Endodermal cell (in vitro differentiated cells): ENCODE measurements at regions not wholly inside any gene's neighbourhood (a gene's known extent, or its start where the extent isn't known, plus 50 kb on each side); places are given as distances from the start of the nearest gene placed in this dataset.

Experiments used
- DNase-seq: peaks from one replicate; pipeline ENCODE4 v3.0.0-alpha.2; 2017
- H3K27ac ChIP-seq: 2 replicates; pipeline ENCODE4 v1.5.1; 2013; ENCODE audit warnings: mild to moderate bottlenecking, low read depth, low read length, moderate library complexity
- H3K27me3 ChIP-seq: 2 replicates; pipeline ENCODE4 v1.6.1; 2013; ENCODE audit warnings: mild to moderate bottlenecking, low read length, moderate library complexity; ENCODE audit not compliant: insufficient read depth, control insufficient read depth, poor library complexity, severe bottlenecking
- H3K36me3 ChIP-seq: 2 replicates; pipeline ENCODE4 v1.7.0; 2013; ENCODE audit warnings: mild to moderate bottlenecking, low read length, moderate library complexity; ENCODE audit not compliant: control insufficient read depth, insufficient read depth
- H3K4me1 ChIP-seq: one replicate; pipeline ENCODE4 v1.7.0; 2013; ENCODE audit warnings: low read length; ENCODE audit not compliant: control insufficient read depth, insufficient read depth
- H3K4me3 ChIP-seq: 2 replicates; pipeline ENCODE4 v1.5.1; 2013; ENCODE audit warnings: mild to moderate bottlenecking, low read length, moderate library complexity
- H3K9ac ChIP-seq: 2 replicates; pipeline ENCODE4 v1.6.1; 2013; ENCODE audit warnings: mild to moderate bottlenecking, low read length, moderate library complexity; ENCODE audit not compliant: poor library complexity, severe bottlenecking; ENCODE audit errors: extremely low read depth
- H3K9me3 ChIP-seq: 2 replicates; pipeline ENCODE4 v1.6.1; 2013; ENCODE audit warnings: mild to moderate bottlenecking, low read length, moderate library complexity; ENCODE audit not compliant: control insufficient read depth
- H3K27ac Mint-ChIP-seq: 2 replicates; pipeline ENCODE4 v1.8.0; 2020; ENCODE audit warnings: mixed read lengths
- H3K27me3 Mint-ChIP-seq: 2 replicates; pipeline ENCODE4 v1.8.0; 2021; ENCODE audit warnings: mild to moderate bottlenecking, mixed read lengths; ENCODE audit not compliant: insufficient read depth
- H3K36me3 Mint-ChIP-seq: 2 replicates; pipeline ENCODE4 v1.8.0; 2020; ENCODE audit warnings: low read depth, mixed read lengths
- H3K4me1 Mint-ChIP-seq: 2 replicates; pipeline ENCODE4 v1.8.0; 2020; ENCODE audit warnings: mixed read lengths
- H3K4me3 Mint-ChIP-seq: 2 replicates; pipeline ENCODE4 v1.8.0; 2020; ENCODE audit warnings: mild to moderate bottlenecking, moderate library complexity, mixed read lengths
- H3K9me3 Mint-ChIP-seq: 2 replicates; pipeline ENCODE4 v1.8.0; 2020; ENCODE audit warnings: mild to moderate bottlenecking, mixed read lengths
- CTCF ChIP-seq: fragments of 200-600 bp; sonication (generic); conservative IDR thresholded peaks from 2 replicates; pipeline ENCODE4 v1.5.0; 2021; ENCODE audit warnings: antibody characterized with exemption, mild to moderate bottlenecking
- WGBS, 2 experiments: methylation state at CpG; one replicate each; pipeline versions ENCODE4 v1.1.5 to v1.1.7; 2013; ENCODE audit warnings: missing lambda C conversion rate in 2 of 2, mixed read lengths in 1 of 2; ENCODE audit not compliant: insufficient coverage in 1 of 2, insufficient read length in 1 of 2; 5-methylcytosine and 5-hydroxymethylcytosine counted together

GRCh38 chr7:81604075-81604807, 165.6 kb downstream of the HGF start:
- no peak overlapping the region for H3K9ac ChIP-seq
- no peaks in the 10 kb centered on the region for H3K36me3 Mint-ChIP-seq
- no peaks in the 10 kb centered on the region for H3K4me1 Mint-ChIP-seq
- no peaks in the 10 kb centered on the region for H3K9me3 Mint-ChIP-seq
- H3K4me3 ChIP-seq = no peak overlapping the region
- DNase-seq = no peak
- TF ChIP-seq CTCF = no peak
- no peaks in the 10 kb centered on the region for H3K27me3 ChIP-seq
- no peak overlapping the region for H3K27ac ChIP-seq
- H3K9me3 ChIP-seq = no peaks in the 10 kb centered on the region
- 97 to 99% methylated on average over 8 to 11 of the region's 12 CpGs for WGBS, 2 experiments
- H3K27me3 Mint-ChIP-seq = no peaks in the 10 kb centered on the region
- H3K36me3 ChIP-seq = no peaks in the 10 kb centered on the region
- no peak overlapping the region for H3K27ac Mint-ChIP-seq
- H3K4me3 Mint-ChIP-seq = no peak overlapping the region
- H3K4me1 ChIP-seq = no peaks in the 10 kb centered on the region

- Histone ChIP-seq H3K9ac (no peak overlapping the region), H3K27me3 (no peaks in the 10 kb centered on the region), H3K4me3 (no peak overlapping the region), H3K36me3 (no peaks in the 10 kb centered on the region), H3K9me3 (no peaks in the 10 kb centered on the region), H3K4me1 (no peaks in the 10 kb centered on the region), H3K27ac (no peak overlapping the region)
- Mint-ChIP-seq H3K9me3 (no peaks in the 10 kb centered on the region), H3K27ac (no peak overlapping the region), H3K4me3 (no peak overlapping the region), H3K27me3 (no peaks in the 10 kb centered on the region), H3K4me1 (no peaks in the 10 kb centered on the region), H3K36me3 (no peaks in the 10 kb centered on the region)
- TF ChIP-seq CTCF = no peak
- WGBS, 2 experiments = 96 to 98% methylated on average over 2 of the region's 2 CpGs
- no peak for DNase-seq
Measured at GRCh38 chr7:81600608-81601007, 169.2 kb downstream of the HGF start.

- H3K36me3 ChIP-seq = no peaks in the 10 kb centered on the region
- no peak for TF ChIP-seq CTCF
- H3K4me3 Mint-ChIP-seq = no peak overlapping the region
- no peaks in the 10 kb centered on the region for H3K27me3 ChIP-seq
- no peaks in the 10 kb centered on the region for H3K9me3 Mint-ChIP-seq
- H3K4me1 Mint-ChIP-seq = no peaks in the 10 kb centered on the region
- H3K36me3 Mint-ChIP-seq = no peaks in the 10 kb centered on the region
- H3K27ac Mint-ChIP-seq = no peak overlapping the region
- no peak for DNase-seq
- H3K27me3 Mint-ChIP-seq = no peaks in the 10 kb centered on the region
- no peaks in the 10 kb centered on the region for H3K9me3 ChIP-seq
- no peak overlapping the region for H3K4me3 ChIP-seq
- H3K4me1 ChIP-seq = no peaks in the 10 kb centered on the region
- no peak overlapping the region for H3K27ac ChIP-seq
- no CpG with 5 or more reads among the region's 1 CpG for WGBS, 2 experiments
- no peak overlapping the region for H3K9ac ChIP-seq
Measured at GRCh38 chr7:81598951-81599350, 170.9 kb downstream of the HGF start.
